H9 (cell line): ENCODE measurements at regions not wholly inside any gene's neighbourhood (a gene's known extent, or its start where the extent isn't known, plus 50 kb on each side); places are given as distances from the start of the nearest gene placed in this dataset.

Source experiments
- DNase-seq: peaks from one replicate; pipeline ENCODE4 v3.0.0-alpha.2; 2017
- H2AFZ ChIP-seq: one replicate; pipeline ENCODE4 v1.6.1; 2013; ENCODE audit warnings: mild to moderate bottlenecking, low read length, control low read depth, moderate library complexity
- H2AK5ac ChIP-seq: 2 replicates; pipeline ENCODE4 v1.6.1; 2013; ENCODE audit warnings: low read length, control low read depth, mixed read lengths; ENCODE audit not compliant: insufficient read length
- H2BK120ac ChIP-seq: one replicate; pipeline ENCODE4 v1.6.1; 2013; ENCODE audit warnings: low read depth, mild to moderate bottlenecking, low read length, control low read depth, inconsistent platforms; ENCODE audit not compliant: poor library complexity, severe bottlenecking
- H2BK12ac ChIP-seq: 2 replicates; pipeline ENCODE4 v1.6.1; 2013; ENCODE audit warnings: low read length, control low read depth, mixed read lengths, low read depth; ENCODE audit not compliant: insufficient read length
- H2BK15ac ChIP-seq: 2 replicates; pipeline ENCODE4 v1.6.1; 2013; ENCODE audit warnings: low read depth, low read length, control low read depth
- H2BK20ac ChIP-seq: one replicate; pipeline ENCODE4 v1.6.1; 2013; ENCODE audit warnings: low read depth, mild to moderate bottlenecking, low read length, control low read depth, inconsistent platforms; ENCODE audit not compliant: poor library complexity, severe bottlenecking
- H2BK5ac ChIP-seq: 2 replicates; pipeline ENCODE4 v1.6.1; 2013; ENCODE audit warnings: low read length, control low read depth, mixed read lengths; ENCODE audit not compliant: insufficient read length
- H3K14ac ChIP-seq: 2 replicates; pipeline ENCODE4 v1.6.1; 2013; ENCODE audit warnings: low read length, control low read depth; ENCODE audit not compliant: insufficient read depth
- H3K18ac ChIP-seq: 2 replicates; pipeline ENCODE4 v1.6.1; 2013; ENCODE audit warnings: low read depth, mild to moderate bottlenecking, mixed read lengths, low read length, control low read depth; ENCODE audit not compliant: insufficient read length
- H3K23ac ChIP-seq: 2 replicates; pipeline ENCODE4 v1.6.1; 2013; ENCODE audit warnings: low read length, control low read depth, mixed read lengths, low read depth; ENCODE audit not compliant: insufficient read length
- H3K23me2 ChIP-seq: 2 replicates; pipeline ENCODE4 v1.6.1; 2013; ENCODE audit warnings: low read depth, mild to moderate bottlenecking, mixed read lengths, low read length, control low read depth; ENCODE audit not compliant: insufficient read length, poor library complexity, severe bottlenecking
- H3K27ac ChIP-seq: 2 replicates; pipeline ENCODE4 v1.5.1; 2013; ENCODE audit warnings: low read length, control low read depth, mixed read lengths, low read depth; ENCODE audit not compliant: insufficient read length
- H3K27me3 ChIP-seq: 2 replicates; pipeline ENCODE4 v1.6.1; 2013; ENCODE audit warnings: low read length, control low read depth, inconsistent platforms; ENCODE audit not compliant: insufficient read depth
- H3K4ac ChIP-seq: 2 replicates; pipeline ENCODE4 v1.6.1; 2013; ENCODE audit warnings: low read depth, mild to moderate bottlenecking, control low read depth, inconsistent platforms, low read length, moderate library complexity
- H3K4me1 ChIP-seq: 2 replicates; pipeline ENCODE4 v1.6.1; 2013; ENCODE audit warnings: low read length, control low read depth, inconsistent platforms; ENCODE audit not compliant: insufficient read depth
- H3K4me2 ChIP-seq: 2 replicates; pipeline ENCODE4 v1.6.1; 2013; ENCODE audit warnings: low read length, control low read depth, mixed read lengths; ENCODE audit not compliant: insufficient read length, insufficient read depth
- H3K56ac ChIP-seq: 2 replicates; pipeline ENCODE4 v1.6.1; 2013; ENCODE audit warnings: low read depth, mild to moderate bottlenecking, mixed read lengths, low read length, control low read depth; ENCODE audit not compliant: insufficient read length
- H3K79me1 ChIP-seq: 2 replicates; pipeline ENCODE4 v1.6.1; 2013; ENCODE audit warnings: low read depth, mild to moderate bottlenecking, moderate library complexity, low read length, control low read depth, inconsistent platforms; ENCODE audit not compliant: insufficient read depth, poor library complexity, severe bottlenecking
- H3K79me2 ChIP-seq: 2 replicates; pipeline ENCODE4 v1.6.1; 2013; ENCODE audit warnings: low read length, control low read depth, inconsistent platforms; ENCODE audit not compliant: insufficient read depth
- H3K9ac ChIP-seq: 2 replicates; pipeline ENCODE4 v1.6.1; 2013; ENCODE audit warnings: low read length, control low read depth, mixed read lengths; ENCODE audit not compliant: insufficient read length; ENCODE audit errors: extremely low read depth
- H3K9me3 ChIP-seq: one replicate; pipeline ENCODE4 v1.6.1; 2013; ENCODE audit warnings: low read depth, low read length, inconsistent platforms; ENCODE audit not compliant: control insufficient read depth
- H3T11ph ChIP-seq: one replicate; pipeline ENCODE4 v1.6.1; 2013; ENCODE audit warnings: mild to moderate bottlenecking, low read length, control low read depth, inconsistent platforms
- H4K20me1 ChIP-seq: one replicate; pipeline ENCODE4 v1.6.1; 2013; ENCODE audit not compliant: control insufficient read depth, insufficient read length, insufficient read depth
- H4K5ac ChIP-seq: 2 replicates; pipeline ENCODE4 v1.6.1; 2013; ENCODE audit warnings: low read depth, mild to moderate bottlenecking, mixed read lengths, low read length, control low read depth; ENCODE audit not compliant: insufficient read length
- H4K8ac ChIP-seq: replicated peaks from 2 replicates; pipeline ENCODE4 v1.6.1; 2013; ENCODE audit warnings: low read length, control low read depth, mixed read lengths, low read depth; ENCODE audit not compliant: insufficient read length
- H4K91ac ChIP-seq: 2 replicates; pipeline ENCODE4 v1.6.1; 2013; ENCODE audit warnings: low read depth, mild to moderate bottlenecking, moderate library complexity, mixed read lengths, low read length, control low read depth; ENCODE audit not compliant: insufficient read length
- H3K27ac Mint-ChIP-seq, 3 experiments: 2 replicates in 2 of 3; 3 replicates in 1 of 3; pipeline ENCODE4 v1.8.0; 2020 to 2021; ENCODE audit warnings: mixed read lengths in 3 of 3, mild to moderate bottlenecking in 1 of 3, moderate library complexity in 1 of 3
- H3K27me3 Mint-ChIP-seq: 2 replicates; pipeline ENCODE4 v1.8.0; 2021; ENCODE audit warnings: low read depth, mild to moderate bottlenecking, moderate library complexity, mixed read lengths
- H3K36me3 Mint-ChIP-seq, 3 experiments: 2 replicates in 2 of 3; 3 replicates in 1 of 3; pipeline ENCODE4 v1.8.0; 2020 to 2021; ENCODE audit warnings: low read depth in 3 of 3, mixed read lengths in 3 of 3; ENCODE audit not compliant: insufficient read depth in 1 of 3
- H3K4me1 Mint-ChIP-seq, 2 experiments: 2 replicates each; pipeline ENCODE4 v1.8.0; 2020; ENCODE audit warnings: mixed read lengths in 2 of 2
- H3K4me3 Mint-ChIP-seq, 2 experiments: 2 replicates in 1 of 2; 3 replicates in 1 of 2; pipeline ENCODE4 v1.8.0; 2020 to 2021; ENCODE audit warnings: mild to moderate bottlenecking in 2 of 2, mixed read lengths in 2 of 2, moderate library complexity in 1 of 2
- H3K9me3 Mint-ChIP-seq, 2 experiments: 2 replicates in 1 of 2; 3 replicates in 1 of 2; pipeline ENCODE4 v1.8.0; 2020; ENCODE audit warnings: mild to moderate bottlenecking in 2 of 2, mixed read lengths in 2 of 2, moderate library complexity in 1 of 2
- CTCF ChIP-seq: fragments of 200-600 bp; sonication (generic); conservative IDR thresholded peaks from 3 replicates; pipeline ENCODE4 v1.8.0; 2021; ENCODE audit warnings: antibody characterized with exemption, mild to moderate bottlenecking
- WGBS: extraction: QIAGEN DNeasy Blood & Tissue Kit; methylation state at CpG from one replicate; pipeline ENCODE4 v1.1.7; 2013; ENCODE audit warnings: missing lambda C conversion rate, low lambda C conversion rate, mixed read lengths; ENCODE audit not compliant: insufficient read length; ENCODE audit errors: extremely low coverage; 5-methylcytosine and 5-hydroxymethylcytosine counted together

GRCh38 chr1:5716126-5716525 is 276.1 kb downstream of the NPHP4 start:
- TF ChIP-seq CTCF = no peak
- Histone ChIP-seq H4K91ac (no peak overlapping the region), H3K4me1 (no peaks in the 10 kb centered on the region; the same call in 1 of the 2 replicates), H3K23ac (no peak overlapping the region), H3K79me1 (no peaks in the 10 kb centered on the region), H3K4me2 (no peak overlapping the region), H3K27ac (no peak overlapping the region), H2BK15ac (no peak overlapping the region), H3K79me2 (no peaks in the 10 kb centered on the region), H2BK12ac (no peak overlapping the region), H4K8ac (no peak overlapping the region), H3K27me3 (no peaks in the 10 kb centered on the region), H3K9ac (no peak overlapping the region), H3K9me3 (no peaks in the 10 kb centered on the region), H3K23me2 (no peaks in the 10 kb centered on the region), H2AFZ (no peak overlapping the region), H2BK20ac (no peak overlapping the region), H3K56ac (no peak overlapping the region), H2BK120ac (no peak overlapping the region), H2BK5ac (no peak overlapping the region), H3K14ac (no peak overlapping the region), H4K5ac (no peak overlapping the region), H2AK5ac (no peak overlapping the region), H4K20me1 (no peaks in the 10 kb centered on the region), H3T11ph (no peak overlapping the region), H3K18ac (no peak overlapping the region), H3K4ac (no peak overlapping the region)
- Mint-ChIP-seq H3K9me3 (peaks cover 14% of the 10 kb centered on the region in 2 experiments), H3K27me3 (peaks cover 21% of the 10 kb centered on the region), H3K4me1 (peaks cover 32 to 33% of the 10 kb centered on the region in 2 experiments), H3K4me3 (peak overlapping the region in 1 of 2 experiments; percentile 4; a peak in 1 of 5 replicates), H3K36me3 (peaks cover 1 to 12% (median 3%) of the 10 kb centered on the region in 3 experiments; a peak in 3 of 7 replicates), H3K27ac (no peak overlapping the region)
- no CpG with 5 or more reads among the region's 6 CpGs for WGBS
- no peak for DNase-seq
